Neural progenitor cell (in vitro differentiated cells): ENCODE measurements at regions not wholly inside any gene's neighbourhood (a gene's known extent, or its start where the extent isn't known, plus 50 kb on each side); places are given as distances from the start of the nearest gene placed in this dataset.

Experiments
- DNase-seq: peaks from one replicate; pipeline ENCODE4 v3.0.0-alpha.2; 2016; ENCODE audit warnings: low spot score
- H2AFZ ChIP-seq: fragments of 200-600 bp; sonication (generic); replicated peaks from 2 replicates; pipeline ENCODE4 v1.6.1; 2016; ENCODE audit warnings: antibody characterized with exemption
- H3F3A ChIP-seq: fragments of 200-600 bp; sonication (generic); 2 replicates; pipeline ENCODE4 v1.6.1; 2016; ENCODE audit warnings: antibody characterized with exemption, low read depth
- H3K27ac ChIP-seq: fragments of 200-600 bp; sonication (generic); 2 replicates; pipeline ENCODE4 v1.5.1; 2016; ENCODE audit warnings: mild to moderate bottlenecking
- H3K27me3 ChIP-seq: fragments of 200-600 bp; sonication (generic); 2 replicates; pipeline ENCODE4 v1.6.1; 2016; ENCODE audit warnings: mild to moderate bottlenecking, moderate library complexity
- H3K36me3 ChIP-seq: fragments of 200-600 bp; sonication (generic); 2 replicates; pipeline ENCODE4 v1.5.1; 2016
- H3K4me1 ChIP-seq: fragments of 200-600 bp; sonication (generic); 2 replicates; pipeline ENCODE4 v1.6.1; 2016; ENCODE audit warnings: mixed run types
- H3K4me2 ChIP-seq: fragments of 200-600 bp; sonication (generic); 2 replicates; pipeline ENCODE4 v1.6.1; 2016
- H3K4me3 ChIP-seq: fragments of 200-600 bp; sonication (generic); 2 replicates; pipeline ENCODE4 v1.5.1; 2016
- H3K79me2 ChIP-seq: fragments of 200-600 bp; sonication (generic); 2 replicates; pipeline ENCODE4 v1.6.1; 2016; ENCODE audit warnings: low read depth
- H3K9ac ChIP-seq: fragments of 200-600 bp; sonication (generic); 2 replicates; pipeline ENCODE4 v1.6.1; 2016
- H3K9me3 ChIP-seq: fragments of 200-600 bp; sonication (generic); 2 replicates; pipeline ENCODE4 v1.5.1; 2016; ENCODE audit warnings: low read depth
- H4K20me1 ChIP-seq: fragments of 200-600 bp; sonication (generic); 2 replicates; pipeline ENCODE4 v1.6.1; 2016; ENCODE audit warnings: low read depth
- H3K27ac Mint-ChIP-seq: 3 replicates; pipeline ENCODE4 v1.8.0; 2021; ENCODE audit warnings: mixed read lengths
- H3K27me3 Mint-ChIP-seq: 2 replicates; pipeline ENCODE4 v1.8.0; 2022; ENCODE audit warnings: low read depth, mild to moderate bottlenecking, inconsistent platforms, moderate library complexity, mixed read lengths; ENCODE audit not compliant: insufficient read depth
- H3K36me3 Mint-ChIP-seq: 3 replicates; pipeline ENCODE4 v1.8.0; 2021; ENCODE audit warnings: mixed read lengths
- H3K4me1 Mint-ChIP-seq: 3 replicates; pipeline ENCODE4 v1.8.0; 2021; ENCODE audit warnings: mixed read lengths
- H3K4me3 Mint-ChIP-seq: 3 replicates; pipeline ENCODE4 v1.8.0; 2021; ENCODE audit warnings: mild to moderate bottlenecking, moderate library complexity, mixed read lengths
- H3K9me3 Mint-ChIP-seq: 3 replicates; pipeline ENCODE4 v1.8.0; 2020; ENCODE audit warnings: mixed read lengths
- EZH2 ChIP-seq: fragments of 200-600 bp; sonication (generic); IDR thresholded peaks from 2 replicates; pipeline ENCODE4 v1.6.1; 2017; ENCODE audit warnings: antibody characterized with exemption, mild to moderate bottlenecking, moderate library complexity
- EZH2phosphoT487 ChIP-seq: fragments of 200-600 bp; sonication (generic); IDR thresholded peaks from 2 replicates; pipeline ENCODE4 v1.6.1; 2017; ENCODE audit warnings: antibody characterized with exemption
- TF ChIP-seq, protein P1 (sequence below): fragments of 200-600 bp; sonication (generic); IDR thresholded peaks from 2 replicates; pipeline ENCODE4 v1.5.1; 2017; ENCODE audit warnings: antibody characterized with exemption, mild to moderate bottlenecking

DNA sequence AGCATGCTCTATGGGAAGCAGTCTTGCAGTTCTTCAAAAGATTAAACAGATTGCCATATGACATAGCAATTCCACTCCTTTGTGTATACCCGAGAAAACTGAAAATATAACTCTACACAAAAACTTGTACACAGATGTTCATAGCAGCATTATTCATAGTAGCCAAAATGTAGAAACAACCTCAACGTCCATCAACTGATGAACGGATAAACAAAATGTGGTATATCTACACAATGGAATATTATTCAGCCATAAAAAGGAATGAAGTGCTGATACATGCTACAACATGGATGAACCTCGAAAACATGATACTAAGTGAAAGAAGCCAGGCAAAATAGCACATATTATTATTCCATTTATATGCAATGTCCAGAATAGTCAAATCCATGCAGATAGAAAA, 221.2 kb upstream of the PSMD7 start:
- Mint-ChIP-seq H3K4me3 (no peak overlapping the region), H3K36me3 (peaks cover 2% of the 10 kb centered on the region), H3K27me3 (peaks cover 3% of the 10 kb centered on the region), H3K9me3 (peaks cover 21% of the 10 kb centered on the region), H3K27ac (no peak overlapping the region), H3K4me1 (peaks cover 20% of the 10 kb centered on the region)
- no peaks in the 10 kb centered on the region for H3F3A ChIP-seq
- DNase-seq = no peak
- H4K20me1 ChIP-seq = no peaks in the 10 kb centered on the region
- no peaks in the 10 kb centered on the region for H3K36me3 ChIP-seq
- H3K9ac ChIP-seq = no peak overlapping the region
- H3K79me2 ChIP-seq = no peaks in the 10 kb centered on the region
- no peak overlapping the region for H3K27ac ChIP-seq
- H3K4me2 ChIP-seq = no peak overlapping the region
- H3K4me3 ChIP-seq = no peak overlapping the region
- TF ChIP-seq, protein P1, sequence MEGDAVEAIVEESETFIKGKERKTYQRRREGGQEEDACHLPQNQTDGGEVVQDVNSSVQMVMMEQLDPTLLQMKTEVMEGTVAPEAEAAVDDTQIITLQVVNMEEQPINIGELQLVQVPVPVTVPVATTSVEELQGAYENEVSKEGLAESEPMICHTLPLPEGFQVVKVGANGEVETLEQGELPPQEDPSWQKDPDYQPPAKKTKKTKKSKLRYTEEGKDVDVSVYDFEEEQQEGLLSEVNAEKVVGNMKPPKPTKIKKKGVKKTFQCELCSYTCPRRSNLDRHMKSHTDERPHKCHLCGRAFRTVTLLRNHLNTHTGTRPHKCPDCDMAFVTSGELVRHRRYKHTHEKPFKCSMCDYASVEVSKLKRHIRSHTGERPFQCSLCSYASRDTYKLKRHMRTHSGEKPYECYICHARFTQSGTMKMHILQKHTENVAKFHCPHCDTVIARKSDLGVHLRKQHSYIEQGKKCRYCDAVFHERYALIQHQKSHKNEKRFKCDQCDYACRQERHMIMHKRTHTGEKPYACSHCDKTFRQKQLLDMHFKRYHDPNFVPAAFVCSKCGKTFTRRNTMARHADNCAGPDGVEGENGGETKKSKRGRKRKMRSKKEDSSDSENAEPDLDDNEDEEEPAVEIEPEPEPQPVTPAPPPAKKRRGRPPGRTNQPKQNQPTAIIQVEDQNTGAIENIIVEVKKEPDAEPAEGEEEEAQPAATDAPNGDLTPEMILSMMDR = no peak
- no peak for TF ChIP-seq EZH2
- TF ChIP-seq EZH2phosphoT487 = no peak
- H2AFZ ChIP-seq = no peak overlapping the region
- no peaks in the 10 kb centered on the region for H3K4me1 ChIP-seq
- H3K9me3 ChIP-seq = peaks cover 8% of the 10 kb centered on the region
- no peaks in the 10 kb centered on the region for H3K27me3 ChIP-seq

DNA sequence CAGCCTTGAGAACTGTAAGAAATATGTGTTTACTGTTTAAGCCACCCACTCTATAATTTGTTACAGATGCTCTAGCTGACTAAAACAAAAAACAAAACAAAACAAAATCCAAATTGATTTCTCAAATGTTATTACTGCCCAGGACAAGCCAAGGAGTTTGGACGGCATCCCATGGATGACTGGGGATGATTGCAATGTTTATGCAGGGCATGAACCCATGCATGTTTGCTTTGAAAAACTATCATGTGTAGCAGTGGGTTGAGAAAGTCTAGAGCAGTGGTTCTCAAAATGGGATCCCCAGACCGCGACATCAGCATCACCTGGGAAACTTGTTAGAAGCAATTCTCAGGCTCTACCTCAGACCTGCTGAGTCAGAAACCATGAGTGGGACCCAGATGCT, 223.2 kb upstream of the PSMD7 start:
- no peaks in the 10 kb centered on the region for H3K36me3 ChIP-seq
- no peak overlapping the region for H3K9ac ChIP-seq
- H3F3A ChIP-seq = no peaks in the 10 kb centered on the region
- H3K9me3 ChIP-seq = peaks cover 8% of the 10 kb centered on the region
- Mint-ChIP-seq H3K36me3 (peaks cover 2% of the 10 kb centered on the region), H3K4me3 (no peak overlapping the region), H3K4me1 (peaks cover 20% of the 10 kb centered on the region), H3K9me3 (peaks cover 24% of the 10 kb centered on the region), H3K27me3 (peaks cover 3% of the 10 kb centered on the region), H3K27ac (no peak overlapping the region)
- no peaks in the 10 kb centered on the region for H3K4me1 ChIP-seq
- H3K4me2 ChIP-seq = no peak overlapping the region
- H3K79me2 ChIP-seq = no peaks in the 10 kb centered on the region
- DNase-seq = no peak
- no peak overlapping the region for H3K27ac ChIP-seq
- H4K20me1 ChIP-seq = no peaks in the 10 kb centered on the region
- H2AFZ ChIP-seq = peak overlapping the region; percentile 10
- H3K4me3 ChIP-seq = no peak overlapping the region
- TF ChIP-seq, protein P1 = no peak
- TF ChIP-seq EZH2phosphoT487 (no peak), EZH2 (no peak)
- H3K27me3 ChIP-seq = no peaks in the 10 kb centered on the region

DNA sequence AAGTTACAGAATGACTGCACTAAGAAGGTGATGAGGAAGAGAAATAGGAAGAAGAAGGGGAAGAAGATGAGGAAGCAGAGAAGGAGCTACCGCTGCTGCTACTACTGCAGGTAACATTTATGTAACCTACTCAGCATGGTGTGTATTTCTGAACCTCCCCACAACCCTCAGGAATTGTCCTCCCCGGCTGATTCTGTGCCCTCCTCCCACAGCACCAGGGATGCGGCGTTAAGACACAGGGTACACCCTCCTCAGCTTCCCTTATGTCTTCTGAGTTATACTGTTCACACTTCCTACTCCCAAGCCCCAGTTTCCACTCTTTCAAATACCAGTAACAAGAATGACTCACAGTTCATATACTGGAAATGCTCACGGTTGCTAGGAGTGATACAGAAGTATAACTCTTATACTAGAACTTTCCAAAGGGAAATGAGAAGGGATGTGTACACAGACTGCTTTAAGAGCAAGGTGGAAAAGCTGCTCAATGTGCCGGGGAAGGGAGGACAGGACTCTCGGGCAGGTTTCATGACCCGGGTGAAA, 224.5 kb upstream of the PSMD7 start:
- Histone ChIP-seq H3F3A (no peaks in the 10 kb centered on the region), H3K4me1 (peaks cover 2% of the 10 kb centered on the region), H3K27me3 (no peaks in the 10 kb centered on the region), H3K9ac (no peak overlapping the region), H3K4me2 (no peak overlapping the region), H3K4me3 (no peak overlapping the region), H3K79me2 (no peaks in the 10 kb centered on the region), H3K27ac (no peak overlapping the region), H3K36me3 (no peaks in the 10 kb centered on the region), H2AFZ (no peak overlapping the region), H3K9me3 (peaks cover 8% of the 10 kb centered on the region), H4K20me1 (no peaks in the 10 kb centered on the region)
- TF ChIP-seq EZH2 (no peak), EZH2phosphoT487 (no peak)
- TF ChIP-seq, protein P1 = no peak
- Mint-ChIP-seq H3K4me3 (no peak overlapping the region), H3K27me3 (peaks cover 3% of the 10 kb centered on the region), H3K36me3 (peaks cover 2% of the 10 kb centered on the region), H3K27ac (peak overlapping the region; percentile 40), H3K9me3 (peaks cover 24% of the 10 kb centered on the region), H3K4me1 (peaks cover 21% of the 10 kb centered on the region)
- no peak for DNase-seq
